H9 (cell line): ENCODE measurements at regions not wholly inside any gene's neighbourhood (a gene's known extent, or its start where the extent isn't known, plus 50 kb on each side); places are given as distances from the start of the nearest gene placed in this dataset.

ENCODE experiments used
- DNase-seq: peaks from one replicate; pipeline ENCODE4 v3.0.0-alpha.2; 2017
- H2AFZ ChIP-seq: one replicate; pipeline ENCODE4 v1.6.1; 2013; ENCODE audit warnings: mild to moderate bottlenecking, low read length, control low read depth, moderate library complexity
- H2AK5ac ChIP-seq: 2 replicates; pipeline ENCODE4 v1.6.1; 2013; ENCODE audit warnings: low read length, control low read depth, mixed read lengths; ENCODE audit not compliant: insufficient read length
- H2BK120ac ChIP-seq: one replicate; pipeline ENCODE4 v1.6.1; 2013; ENCODE audit warnings: low read depth, mild to moderate bottlenecking, low read length, control low read depth, inconsistent platforms; ENCODE audit not compliant: poor library complexity, severe bottlenecking
- H2BK12ac ChIP-seq: 2 replicates; pipeline ENCODE4 v1.6.1; 2013; ENCODE audit warnings: low read length, control low read depth, mixed read lengths, low read depth; ENCODE audit not compliant: insufficient read length
- H2BK15ac ChIP-seq: 2 replicates; pipeline ENCODE4 v1.6.1; 2013; ENCODE audit warnings: low read depth, low read length, control low read depth
- H2BK20ac ChIP-seq: one replicate; pipeline ENCODE4 v1.6.1; 2013; ENCODE audit warnings: low read depth, mild to moderate bottlenecking, low read length, control low read depth, inconsistent platforms; ENCODE audit not compliant: poor library complexity, severe bottlenecking
- H2BK5ac ChIP-seq: 2 replicates; pipeline ENCODE4 v1.6.1; 2013; ENCODE audit warnings: low read length, control low read depth, mixed read lengths; ENCODE audit not compliant: insufficient read length
- H3K14ac ChIP-seq: 2 replicates; pipeline ENCODE4 v1.6.1; 2013; ENCODE audit warnings: low read length, control low read depth; ENCODE audit not compliant: insufficient read depth
- H3K18ac ChIP-seq: 2 replicates; pipeline ENCODE4 v1.6.1; 2013; ENCODE audit warnings: low read depth, mild to moderate bottlenecking, mixed read lengths, low read length, control low read depth; ENCODE audit not compliant: insufficient read length
- H3K23ac ChIP-seq: 2 replicates; pipeline ENCODE4 v1.6.1; 2013; ENCODE audit warnings: low read length, control low read depth, mixed read lengths, low read depth; ENCODE audit not compliant: insufficient read length
- H3K23me2 ChIP-seq: 2 replicates; pipeline ENCODE4 v1.6.1; 2013; ENCODE audit warnings: low read depth, mild to moderate bottlenecking, mixed read lengths, low read length, control low read depth; ENCODE audit not compliant: insufficient read length, poor library complexity, severe bottlenecking
- H3K27ac ChIP-seq: 2 replicates; pipeline ENCODE4 v1.5.1; 2013; ENCODE audit warnings: low read length, control low read depth, mixed read lengths, low read depth; ENCODE audit not compliant: insufficient read length
- H3K27me3 ChIP-seq: 2 replicates; pipeline ENCODE4 v1.6.1; 2013; ENCODE audit warnings: low read length, control low read depth, inconsistent platforms; ENCODE audit not compliant: insufficient read depth
- H3K4ac ChIP-seq: 2 replicates; pipeline ENCODE4 v1.6.1; 2013; ENCODE audit warnings: low read depth, mild to moderate bottlenecking, control low read depth, inconsistent platforms, low read length, moderate library complexity
- H3K4me1 ChIP-seq: 2 replicates; pipeline ENCODE4 v1.6.1; 2013; ENCODE audit warnings: low read length, control low read depth, inconsistent platforms; ENCODE audit not compliant: insufficient read depth
- H3K4me2 ChIP-seq: 2 replicates; pipeline ENCODE4 v1.6.1; 2013; ENCODE audit warnings: low read length, control low read depth, mixed read lengths; ENCODE audit not compliant: insufficient read length, insufficient read depth
- H3K56ac ChIP-seq: 2 replicates; pipeline ENCODE4 v1.6.1; 2013; ENCODE audit warnings: low read depth, mild to moderate bottlenecking, mixed read lengths, low read length, control low read depth; ENCODE audit not compliant: insufficient read length
- H3K79me1 ChIP-seq: 2 replicates; pipeline ENCODE4 v1.6.1; 2013; ENCODE audit warnings: low read depth, mild to moderate bottlenecking, moderate library complexity, low read length, control low read depth, inconsistent platforms; ENCODE audit not compliant: insufficient read depth, poor library complexity, severe bottlenecking
- H3K79me2 ChIP-seq: 2 replicates; pipeline ENCODE4 v1.6.1; 2013; ENCODE audit warnings: low read length, control low read depth, inconsistent platforms; ENCODE audit not compliant: insufficient read depth
- H3K9ac ChIP-seq: 2 replicates; pipeline ENCODE4 v1.6.1; 2013; ENCODE audit warnings: low read length, control low read depth, mixed read lengths; ENCODE audit not compliant: insufficient read length; ENCODE audit errors: extremely low read depth
- H3K9me3 ChIP-seq: one replicate; pipeline ENCODE4 v1.6.1; 2013; ENCODE audit warnings: low read depth, low read length, inconsistent platforms; ENCODE audit not compliant: control insufficient read depth
- H3T11ph ChIP-seq: one replicate; pipeline ENCODE4 v1.6.1; 2013; ENCODE audit warnings: mild to moderate bottlenecking, low read length, control low read depth, inconsistent platforms
- H4K20me1 ChIP-seq: one replicate; pipeline ENCODE4 v1.6.1; 2013; ENCODE audit not compliant: control insufficient read depth, insufficient read length, insufficient read depth
- H4K5ac ChIP-seq: 2 replicates; pipeline ENCODE4 v1.6.1; 2013; ENCODE audit warnings: low read depth, mild to moderate bottlenecking, mixed read lengths, low read length, control low read depth; ENCODE audit not compliant: insufficient read length
- H4K8ac ChIP-seq: replicated peaks from 2 replicates; pipeline ENCODE4 v1.6.1; 2013; ENCODE audit warnings: low read length, control low read depth, mixed read lengths, low read depth; ENCODE audit not compliant: insufficient read length
- H4K91ac ChIP-seq: 2 replicates; pipeline ENCODE4 v1.6.1; 2013; ENCODE audit warnings: low read depth, mild to moderate bottlenecking, moderate library complexity, mixed read lengths, low read length, control low read depth; ENCODE audit not compliant: insufficient read length
- H3K27ac Mint-ChIP-seq, 3 experiments: 2 replicates in 2 of 3; 3 replicates in 1 of 3; pipeline ENCODE4 v1.8.0; 2020 to 2021; ENCODE audit warnings: mixed read lengths in 3 of 3, mild to moderate bottlenecking in 1 of 3, moderate library complexity in 1 of 3
- H3K27me3 Mint-ChIP-seq: 2 replicates; pipeline ENCODE4 v1.8.0; 2021; ENCODE audit warnings: low read depth, mild to moderate bottlenecking, moderate library complexity, mixed read lengths
- H3K36me3 Mint-ChIP-seq, 3 experiments: 2 replicates in 2 of 3; 3 replicates in 1 of 3; pipeline ENCODE4 v1.8.0; 2020 to 2021; ENCODE audit warnings: low read depth in 3 of 3, mixed read lengths in 3 of 3; ENCODE audit not compliant: insufficient read depth in 1 of 3
- H3K4me1 Mint-ChIP-seq, 2 experiments: 2 replicates each; pipeline ENCODE4 v1.8.0; 2020; ENCODE audit warnings: mixed read lengths in 2 of 2
- H3K4me3 Mint-ChIP-seq, 2 experiments: 2 replicates in 1 of 2; 3 replicates in 1 of 2; pipeline ENCODE4 v1.8.0; 2020 to 2021; ENCODE audit warnings: mild to moderate bottlenecking in 2 of 2, mixed read lengths in 2 of 2, moderate library complexity in 1 of 2
- H3K9me3 Mint-ChIP-seq, 2 experiments: 2 replicates in 1 of 2; 3 replicates in 1 of 2; pipeline ENCODE4 v1.8.0; 2020; ENCODE audit warnings: mild to moderate bottlenecking in 2 of 2, mixed read lengths in 2 of 2, moderate library complexity in 1 of 2
- CTCF ChIP-seq: fragments of 200-600 bp; sonication (generic); conservative IDR thresholded peaks from 3 replicates; pipeline ENCODE4 v1.8.0; 2021; ENCODE audit warnings: antibody characterized with exemption, mild to moderate bottlenecking
- WGBS: extraction: QIAGEN DNeasy Blood & Tissue Kit; methylation state at CpG from one replicate; pipeline ENCODE4 v1.1.7; 2013; ENCODE audit warnings: missing lambda C conversion rate, low lambda C conversion rate, mixed read lengths; ENCODE audit not compliant: insufficient read length; ENCODE audit errors: extremely low coverage; 5-methylcytosine and 5-hydroxymethylcytosine counted together

GRCh38 chr4:11910812-11911211, 482.1 kb upstream of the HS3ST1 start:
- TF ChIP-seq CTCF: no peak
- Histone ChIP-seq H3K23ac (no peak overlapping the region), H3K4ac (no peak overlapping the region), H3K9ac (no peak overlapping the region), H3K9me3 (no peaks in the 10 kb centered on the region), H3K23me2 (no peaks in the 10 kb centered on the region), H3K56ac (no peak overlapping the region), H4K8ac (no peak overlapping the region), H2AFZ (no peak overlapping the region), H3K4me2 (no peak overlapping the region), H3T11ph (no peak overlapping the region), H4K91ac (no peak overlapping the region), H3K79me1 (no peaks in the 10 kb centered on the region), H3K27ac (no peak overlapping the region), H3K27me3 (no peaks in the 10 kb centered on the region), H4K20me1 (no peaks in the 10 kb centered on the region), H3K4me1 (no peaks in the 10 kb centered on the region), H2BK5ac (no peak overlapping the region), H2AK5ac (no peak overlapping the region), H3K18ac (no peak overlapping the region), H2BK15ac (no peak overlapping the region), H3K79me2 (no peaks in the 10 kb centered on the region), H3K14ac (no peak overlapping the region), H2BK20ac (no peak overlapping the region), H2BK12ac (no peak overlapping the region), H2BK120ac (no peak overlapping the region), H4K5ac (no peak overlapping the region)
- H3K36me3 Mint-ChIP-seq: peaks cover 0 to 5% (median 0%) of the 10 kb centered on the region in 3 experiments; a peak in 1 of 7 replicates
- H3K4me1 Mint-ChIP-seq: peaks cover 28 to 36% of the 10 kb centered on the region in 2 experiments
- no peaks in the 10 kb centered on the region for H3K27me3 Mint-ChIP-seq
- peaks cover 0 to 2% of the 10 kb centered on the region in 2 experiments; a peak in 1 of 5 replicates for H3K9me3 Mint-ChIP-seq
- WGBS: no CpG with 5 or more reads among the region's 3 CpGs
- DNase-seq: no peak
- no peak overlapping the region for H3K4me3 Mint-ChIP-seq
- no peak overlapping the region for H3K27ac Mint-ChIP-seq
